Keratinocyte (primary cell): ENCODE measurements at regions not wholly inside any gene's neighbourhood (a gene's known extent, or its start where the extent isn't known, plus 50 kb on each side); places are given as distances from the start of the nearest gene placed in this dataset.

ENCODE experiments used
- CTCF ChIP-seq, 3 experiments: IDR thresholded peaks in 1 of 3; conservative IDR thresholded peaks in 1 of 3; optimal IDR thresholded peaks in 1 of 3; 2 replicates in 2 of 3; 3 replicates in 1 of 3; pipeline versions ENCODE3 to v1.5.1; 2011; ENCODE audit warnings: low read length in 3 of 3, mild to moderate bottlenecking in 3 of 3, moderate library complexity in 2 of 3, control low read depth in 1 of 3, inconsistent platforms in 1 of 3; ENCODE audit not compliant: insufficient read depth in 2 of 3; ENCODE audit errors: extremely low read depth in 1 of 3
- EZH2 ChIP-seq: IDR thresholded peaks from one replicate; pipeline ENCODE4 v1.6.1; 2012; ENCODE audit warnings: inconsistent platforms, mild to moderate bottlenecking, low read length, moderate library complexity

- TF ChIP-seq CTCF (optimal IDR thresholded peaks at IDR 0.05 in 1 of 3, IDR thresholded peaks at IDR 0.05 in 1 of 3, conservative IDR thresholded peaks at IDR 0.05 in 1 of 3; ENCODE audit: extremely low read depth in 1 of 3, insufficient read depth in 2 of 3, low read length in 3 of 3), result no peak
- TF ChIP-seq EZH2, result no peak
These were observed 111.5 kb upstream of the MEIS1 start for GRCh38 chr2:66323406-66323805.
